BLaER1 treated with 17β-estradiol and CSF1 and Interleukin-3, amounts not matched to agents 10 nM and 100 nM (cell line): ENCODE measurements at regions not wholly inside any gene's neighbourhood (a gene's known extent, or its start where the extent isn't known, plus 50 kb on each side); places are given as distances from the start of the nearest gene placed in this dataset.

Experiments
- H3K27ac ChIP-seq, 11 experiments: shearing (Covaris generic); formaldehyde crosslinking; 2 replicates each; pipeline ENCODE4 v1.8.1; 2022
- H3K27me3 ChIP-seq, 11 experiments: shearing (Covaris generic); formaldehyde crosslinking; 2 replicates each; pipeline ENCODE4 v1.8.1; 2022
- H3K36me3 ChIP-seq, 11 experiments: shearing (Covaris generic); formaldehyde crosslinking; 2 replicates each; pipeline ENCODE4 v1.8.1; 2022
- H3K4me1 ChIP-seq, 10 experiments: shearing (Covaris generic); formaldehyde crosslinking; 2 replicates each; pipeline ENCODE4 v1.8.1; 2022
- H3K4me2 ChIP-seq, 11 experiments: shearing (Covaris generic); formaldehyde crosslinking; 2 replicates each; pipeline ENCODE4 v1.8.1; 2022
- H3K4me3 ChIP-seq, 10 experiments: shearing (Covaris generic); formaldehyde crosslinking; 2 replicates each; pipeline ENCODE4 v1.8.1; 2022
- H3K9ac ChIP-seq, 11 experiments: shearing (Covaris generic); formaldehyde crosslinking; 2 replicates each; pipeline ENCODE4 v1.8.1; 2022
- H3K9me3 ChIP-seq, 11 experiments: shearing (Covaris generic); formaldehyde crosslinking; replicated peaks in 1 of 11; 2 replicates each; pipeline ENCODE4 v1.8.1; 2022
- H4K20me1 ChIP-seq, 11 experiments: shearing (Covaris generic); formaldehyde crosslinking; 2 replicates each; pipeline ENCODE4 v1.8.1; 2022
- Cebpa-rat ChIP-seq, 11 experiments: shearing (Covaris generic); IDR thresholded peaks; 2 replicates each; pipeline ENCODE4 v1.8.1; 2022

GRCh38 chrX:139091878-139092277 is 380.4 kb upstream of the FGF13 start:
- Histone ChIP-seq H3K4me2 (no peak overlapping the region), H4K20me1 (peaks cover 0 to 5% (median 0%) of the 10 kb centered on the region in 11 experiments; a peak in 1 of 22 replicates), H3K9me3 (no peaks in the 10 kb centered on the region), H3K36me3 (no peaks in the 10 kb centered on the region), H3K27me3 (peaks cover 94 to 100% (median 100%) of the 10 kb centered on the region in 11 experiments), H3K9ac (no peak overlapping the region), H3K4me1 (no peaks in the 10 kb centered on the region), H3K4me3 (no peak overlapping the region), H3K27ac (no peak overlapping the region)
- TF ChIP-seq Cebpa-rat (IDR thresholded peaks at IDR 0.05): no peak

GRCh38 chrX:139091066-139091465 is 379.5 kb upstream of the FGF13 start:
- no peak for TF ChIP-seq Cebpa-rat (IDR thresholded peaks at IDR 0.05)
- Histone ChIP-seq H4K20me1 (peaks cover 0 to 5% (median 0%) of the 10 kb centered on the region in 11 experiments; a peak in 1 of 22 replicates), H3K9me3 (no peaks in the 10 kb centered on the region), H3K27me3 (peaks cover 92 to 100% (median 98%) of the 10 kb centered on the region in 11 experiments), H3K27ac (no peak overlapping the region), H3K4me1 (no peaks in the 10 kb centered on the region), H3K36me3 (no peaks in the 10 kb centered on the region), H3K4me2 (no peak overlapping the region), H3K4me3 (no peak overlapping the region), H3K9ac (no peak overlapping the region)

GRCh38 chrX:139086246-139086645 is 374.7 kb upstream of the FGF13 start:
- no peak overlapping the region for H3K9ac ChIP-seq
- H4K20me1 ChIP-seq: no peaks in the 10 kb centered on the region; a peak in 1 of 22 replicates
- peaks cover 81 to 98% (median 94%) of the 10 kb centered on the region in 11 experiments for H3K27me3 ChIP-seq
- no peak overlapping the region for H3K4me3 ChIP-seq
- TF ChIP-seq Cebpa-rat (IDR thresholded peaks at IDR 0.05): no peak
- H3K36me3 ChIP-seq: no peaks in the 10 kb centered on the region
- no peak overlapping the region for H3K4me2 ChIP-seq
- no peaks in the 10 kb centered on the region for H3K4me1 ChIP-seq
- no peak overlapping the region for H3K27ac ChIP-seq
- H3K9me3 ChIP-seq: no peaks in the 10 kb centered on the region

GRCh38 chrX:139085404-139085803 is 373.9 kb upstream of the FGF13 start:
- Histone ChIP-seq H3K9ac (no peak overlapping the region), H4K20me1 (no peaks in the 10 kb centered on the region), H3K27ac (no peak overlapping the region), H3K4me1 (no peaks in the 10 kb centered on the region), H3K27me3 (peaks cover 81 to 98% (median 94%) of the 10 kb centered on the region in 11 experiments), H3K9me3 (no peaks in the 10 kb centered on the region), H3K4me2 (no peak overlapping the region), H3K4me3 (no peak overlapping the region), H3K36me3 (no peaks in the 10 kb centered on the region)
- no peak for TF ChIP-seq Cebpa-rat (IDR thresholded peaks at IDR 0.05)

- H3K27me3 ChIP-seq: peaks cover 83 to 98% (median 94%) of the 10 kb centered on the region in 11 experiments
- TF ChIP-seq Cebpa-rat (IDR thresholded peaks at IDR 0.05): no peak
- H3K27ac ChIP-seq: no peak overlapping the region
- no peak overlapping the region for H3K4me2 ChIP-seq
- no peak overlapping the region for H3K9ac ChIP-seq
- H3K4me1 ChIP-seq: peaks cover 0 to 2% (median 0%) of the 10 kb centered on the region in 10 experiments; a peak in 1 of 20 replicates
- no peaks in the 10 kb centered on the region for H3K9me3 ChIP-seq
- no peaks in the 10 kb centered on the region for H4K20me1 ChIP-seq
- no peak overlapping the region for H3K4me3 ChIP-seq
- no peaks in the 10 kb centered on the region for H3K36me3 ChIP-seq
Observed at GRCh38 chrX:139083191-139083590, 371.7 kb upstream of the FGF13 start.

GRCh38 chrX:139081965-139082364 is 370.4 kb upstream of the FGF13 start:
- Histone ChIP-seq H3K4me2 (no peak overlapping the region), H3K9ac (no peak overlapping the region), H3K36me3 (no peaks in the 10 kb centered on the region), H3K4me3 (no peak overlapping the region), H3K27ac (no peak overlapping the region), H3K4me1 (peaks cover 0 to 11% (median 0%) of the 10 kb centered on the region in 10 experiments; a peak in 2 of 20 replicates), H3K9me3 (no peaks in the 10 kb centered on the region), H4K20me1 (no peaks in the 10 kb centered on the region), H3K27me3 (peaks cover 83 to 98% (median 94%) of the 10 kb centered on the region in 11 experiments)
- TF ChIP-seq Cebpa-rat (IDR thresholded peaks at IDR 0.05): no peak

- Histone ChIP-seq H3K9ac (no peak overlapping the region), H3K9me3 (no peaks in the 10 kb centered on the region), H3K4me1 (peaks cover 0 to 11% (median 0%) of the 10 kb centered on the region in 10 experiments; a peak in 2 of 20 replicates), H3K36me3 (no peaks in the 10 kb centered on the region), H3K27ac (no peak overlapping the region), H3K4me3 (no peak overlapping the region), H3K27me3 (peaks cover 88 to 100% (median 97%) of the 10 kb centered on the region in 11 experiments), H4K20me1 (no peaks in the 10 kb centered on the region; a peak in 1 of 22 replicates), H3K4me2 (no peak overlapping the region)
- TF ChIP-seq Cebpa-rat (IDR thresholded peaks at IDR 0.05): no peak
Observed at GRCh38 chrX:139079789-139080188, 368.3 kb upstream of the FGF13 start.

- TF ChIP-seq Cebpa-rat (IDR thresholded peaks at IDR 0.05): no peak
- peaks cover 0 to 11% (median 0%) of the 10 kb centered on the region in 10 experiments; a peak in 2 of 20 replicates for H3K4me1 ChIP-seq
- H3K4me2 ChIP-seq: no peak overlapping the region
- no peak overlapping the region for H3K27ac ChIP-seq
- no peak overlapping the region for H3K9ac ChIP-seq
- no peak overlapping the region for H3K4me3 ChIP-seq
- no peaks in the 10 kb centered on the region for H3K9me3 ChIP-seq
- no peaks in the 10 kb centered on the region for H3K36me3 ChIP-seq
- H3K27me3 ChIP-seq: peaks cover 91 to 100% (median 97%) of the 10 kb centered on the region in 11 experiments
- H4K20me1 ChIP-seq: no peaks in the 10 kb centered on the region; a peak in 1 of 22 replicates
Observed at GRCh38 chrX:139078761-139079280, 367.3 kb upstream of the FGF13 start.

GRCh38 chrX:139078342-139078741 is 366.8 kb upstream of the FGF13 start:
- no peaks in the 10 kb centered on the region; a peak in 1 of 22 replicates for H4K20me1 ChIP-seq
- H3K4me2 ChIP-seq: 0 out of 22 replicates have a peak overlapping the region, but pooled peaks of 1 of the 11 experiments have one; percentile 1
- H3K36me3 ChIP-seq: no peaks in the 10 kb centered on the region
- H3K27me3 ChIP-seq: peaks cover 92 to 100% (median 98%) of the 10 kb centered on the region in 11 experiments
- no peak overlapping the region for H3K4me3 ChIP-seq
- peaks cover 0 to 11% (median 0%) of the 10 kb centered on the region in 10 experiments; a peak in 2 of 20 replicates for H3K4me1 ChIP-seq
- H3K9ac ChIP-seq: no peak overlapping the region
- H3K27ac ChIP-seq: no peak overlapping the region
- H3K9me3 ChIP-seq: no peaks in the 10 kb centered on the region
- 0 out of 22 replicates have a peak, but pooled peaks of 3 of the 11 experiments have one; percentile 6 to 42 (median 34) for TF ChIP-seq Cebpa-rat (IDR thresholded peaks at IDR 0.05)
